ENCODE measurements at regions not wholly inside any gene's neighbourhood (a gene's known extent, or its start where the extent isn't known, plus 50 kb on each side); places are given as distances from the start of the nearest gene placed in this dataset.
A peak's percentile ranks its signal among the peaks of the same experiment; 100 is the strongest.

DNA sequence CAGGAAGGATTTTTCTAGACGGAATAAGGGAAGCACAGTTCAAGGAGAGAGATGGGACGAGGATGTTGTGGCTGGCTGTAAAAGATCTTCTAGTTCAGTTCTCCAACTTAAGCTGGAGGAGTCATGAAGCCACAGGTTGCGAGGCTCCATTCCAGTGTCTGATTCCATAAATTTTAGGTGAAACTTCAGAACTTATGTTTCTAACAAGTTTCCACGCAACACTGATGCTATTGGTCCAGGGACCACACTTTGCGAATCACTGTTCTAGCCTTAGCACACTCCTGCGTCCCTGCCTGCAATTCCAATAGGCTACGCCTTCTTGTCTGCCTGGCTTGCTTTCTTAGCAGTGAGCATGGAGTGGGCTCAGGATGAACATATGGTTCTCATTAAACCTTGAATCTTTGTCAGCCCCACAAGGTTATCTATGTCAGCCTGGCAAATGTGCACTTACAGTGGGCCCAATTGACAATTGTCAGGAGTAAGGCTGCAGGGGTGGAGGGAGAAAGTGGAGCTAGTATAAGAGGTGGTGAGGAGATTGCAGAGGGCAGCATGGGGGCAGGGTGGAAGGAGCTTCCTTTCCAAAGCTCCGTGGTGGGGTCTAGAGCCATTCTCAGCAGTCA lies 438.1 kb upstream of the ST6GAL2 start:
- no peaks in the 10 kb centered on the region for H3K36me3 ChIP-seq (replicated peaks in 1 of 2; ENCODE audit: control insufficient read depth in 1 of 2, insufficient read depth in 2 of 2, low read length in 1 of 2)
- peak; percentile 66 for DNase-seq
- H3K4me1 ChIP-seq (ENCODE audit: control insufficient read depth in 1 of 2, insufficient read depth in 2 of 2, low read depth in 1 of 2, low read length in 1 of 2) = peaks cover 0 to 20% of the 10 kb centered on the region in 2 experiments; a peak in 2 of 4 replicates
- no peaks in the 10 kb centered on the region for H3K27me3 ChIP-seq (ENCODE audit: insufficient read depth)
- H3K9me2 ChIP-seq = no peaks in the 10 kb centered on the region
- H4K20me1 ChIP-seq (ENCODE audit: insufficient read depth) = no peaks in the 10 kb centered on the region
- WGBS (ENCODE audit: low lambda C conversion rate) = 36% methylated on average over 8 of the region's 8 CpGs
- no peak overlapping the region for H2AFZ ChIP-seq (ENCODE audit: low read depth)
- peaks cover 12% of the 10 kb centered on the region; the same call in 1 of the 2 replicates for H3K9me3 ChIP-seq
- H3K27ac ChIP-seq (ENCODE audit: low read depth in 2 of 2, low read length in 1 of 2) = peak overlapping the region in 1 of 2 experiments; percentile 89; a peak in 2 of 4 replicates
- ChIA-PET CTCF (no interaction called here), POLR2A (no interaction called here)
- H3K9ac ChIP-seq = no peak overlapping the region
- no peaks in the 10 kb centered on the region for H3F3A ChIP-seq (replicated peaks; ENCODE audit: insufficient read depth)
- TF ChIP-seq NFIC (IDR thresholded peaks at IDR 0.05; ENCODE audit: borderline replicate concordance) (no peak), ELF1 (IDR thresholded peaks at IDR 0.05) (no peak), RAD21 (IDR thresholded peaks at IDR 0.05; ENCODE audit: low read length) (peak; percentile 43), FOXJ3 (CRISPR knock-in tag; IDR thresholded peaks at IDR 0.05) (peak; percentile 67; the same call in 1 of the 2 replicates), RCOR1 (IDR thresholded peaks at IDR 0.05; ENCODE audit: low read length) (peak; percentile 70), EP300 (IDR thresholded peaks at IDR 0.05; ENCODE audit: borderline replicate concordance in 1 of 2, low read depth in 1 of 2, low read length in 1 of 2) (peak in 1 of 2 experiments; percentile 82; a peak in 2 of 4 replicates), POLR2AphosphoS5 (IDR thresholded peaks at IDR 0.05; ENCODE audit: low read depth, low read length) (no peak), RFX5 (IDR thresholded peaks at IDR 0.05; ENCODE audit: low read length) (no peak), CHD2 (IDR thresholded peaks at IDR 0.05; ENCODE audit: low read length, partially characterized antibody) (peak; percentile 75), EZH2phosphoT487 (IDR thresholded peaks at IDR 0.05; ENCODE audit: borderline replicate concordance, low read depth) (no peak), MXI1 (IDR thresholded peaks at IDR 0.05; ENCODE audit: low read depth, low read length) (peak; percentile 41; the same call in 1 of the 2 replicates), TCF12 (IDR thresholded peaks at IDR 0.05) (peak; percentile 51; the same call in 1 of the 2 replicates), GATA2 (CRISPR knock-in tag; IDR thresholded peaks at IDR 0.05) (peak; percentile 95)
- TF ChIP-seq, protein P1, sequence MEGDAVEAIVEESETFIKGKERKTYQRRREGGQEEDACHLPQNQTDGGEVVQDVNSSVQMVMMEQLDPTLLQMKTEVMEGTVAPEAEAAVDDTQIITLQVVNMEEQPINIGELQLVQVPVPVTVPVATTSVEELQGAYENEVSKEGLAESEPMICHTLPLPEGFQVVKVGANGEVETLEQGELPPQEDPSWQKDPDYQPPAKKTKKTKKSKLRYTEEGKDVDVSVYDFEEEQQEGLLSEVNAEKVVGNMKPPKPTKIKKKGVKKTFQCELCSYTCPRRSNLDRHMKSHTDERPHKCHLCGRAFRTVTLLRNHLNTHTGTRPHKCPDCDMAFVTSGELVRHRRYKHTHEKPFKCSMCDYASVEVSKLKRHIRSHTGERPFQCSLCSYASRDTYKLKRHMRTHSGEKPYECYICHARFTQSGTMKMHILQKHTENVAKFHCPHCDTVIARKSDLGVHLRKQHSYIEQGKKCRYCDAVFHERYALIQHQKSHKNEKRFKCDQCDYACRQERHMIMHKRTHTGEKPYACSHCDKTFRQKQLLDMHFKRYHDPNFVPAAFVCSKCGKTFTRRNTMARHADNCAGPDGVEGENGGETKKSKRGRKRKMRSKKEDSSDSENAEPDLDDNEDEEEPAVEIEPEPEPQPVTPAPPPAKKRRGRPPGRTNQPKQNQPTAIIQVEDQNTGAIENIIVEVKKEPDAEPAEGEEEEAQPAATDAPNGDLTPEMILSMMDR (IDR thresholded peaks at IDR 0.05) = no peak
- H3K4me2 ChIP-seq = no peak overlapping the region
- H3K4me3 ChIP-seq (ENCODE audit: low read depth in 2 of 2, low read length in 1 of 2) = no peak overlapping the region
- no peaks in the 10 kb centered on the region for H3K79me2 ChIP-seq (ENCODE audit: insufficient read depth)

DNA sequence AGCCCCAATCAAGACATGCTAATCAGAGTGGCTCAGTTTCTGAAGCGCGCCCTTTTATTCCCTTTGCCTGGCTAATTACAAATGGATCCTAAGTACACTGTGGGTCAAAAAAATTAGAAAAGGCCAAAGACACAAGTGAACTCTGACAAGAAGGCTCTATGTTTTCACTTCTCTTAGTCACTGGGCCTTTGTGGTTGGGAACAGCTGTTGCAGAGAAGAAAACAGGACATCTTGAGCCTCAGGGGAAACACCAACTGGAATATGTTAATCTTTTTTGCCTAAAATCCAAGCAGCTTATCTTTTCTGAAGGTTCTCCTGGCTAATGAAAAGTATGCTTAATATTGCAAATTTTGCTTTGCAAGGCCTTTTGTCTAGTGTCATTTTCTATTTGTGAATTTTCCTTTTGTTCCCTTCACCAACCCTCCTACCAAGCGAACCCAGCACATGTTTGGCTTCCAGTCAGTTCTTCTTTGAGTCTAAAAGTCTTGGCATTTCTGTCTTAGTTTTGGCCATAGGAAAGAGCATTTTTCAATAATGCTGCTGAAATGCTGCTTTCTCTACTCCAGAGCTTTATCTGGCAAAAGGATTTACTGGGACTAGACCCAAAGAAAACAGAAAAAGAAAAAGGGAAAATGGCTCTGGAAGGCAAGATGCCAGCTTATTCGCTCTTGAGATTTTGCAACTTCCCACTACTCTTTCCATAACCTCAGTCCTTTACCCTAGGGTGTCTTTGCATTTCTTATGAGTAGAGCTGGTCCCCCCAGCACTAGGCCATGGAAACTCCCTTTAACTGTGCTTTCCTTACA lies 440.2 kb upstream of the ST6GAL2 start:
- Histone ChIP-seq H4K20me1 (ENCODE audit: insufficient read depth) (no peaks in the 10 kb centered on the region), H3K9me3 (peaks cover 12% of the 10 kb centered on the region; the same call in 1 of the 2 replicates), H3K4me2 (no peak overlapping the region), H3K9me2 (no peaks in the 10 kb centered on the region), H3K4me3 (ENCODE audit: low read depth in 2 of 2, low read length in 1 of 2) (no peak overlapping the region), H2AFZ (ENCODE audit: low read depth) (no peak overlapping the region), H3F3A (replicated peaks; ENCODE audit: insufficient read depth) (no peaks in the 10 kb centered on the region), H3K4me1 (ENCODE audit: control insufficient read depth in 1 of 2, insufficient read depth in 2 of 2, low read depth in 1 of 2, low read length in 1 of 2) (peaks cover 0 to 14% of the 10 kb centered on the region in 2 experiments; a peak in 2 of 4 replicates), H3K27me3 (ENCODE audit: insufficient read depth) (no peaks in the 10 kb centered on the region), H3K9ac (no peak overlapping the region), H3K36me3 (replicated peaks in 1 of 2; ENCODE audit: control insufficient read depth in 1 of 2, insufficient read depth in 2 of 2, low read length in 1 of 2) (no peaks in the 10 kb centered on the region), H3K27ac (ENCODE audit: low read depth in 2 of 2, low read length in 1 of 2) (peak overlapping the region in 1 of 2 experiments; percentile 3; a peak in 1 of 4 replicates), H3K79me2 (ENCODE audit: insufficient read depth) (no peaks in the 10 kb centered on the region)
- ChIA-PET POLR2A (no interaction called here), CTCF (interaction anchor here (1.2 kb wide), 1 partner anchor 14 kb away, joined by 3 read pairs; no protein-coding TSS in a partner anchor)
- WGBS (ENCODE audit: low lambda C conversion rate) = 48% methylated on average over 4 of the region's 4 CpGs
- no peak for DNase-seq
- no peak for TF ChIP-seq JUND (IDR thresholded peaks at IDR 0.05)
- TF ChIP-seq, protein P1 (IDR thresholded peaks at IDR 0.05) = no peak
- TF ChIP-seq, protein P2, sequence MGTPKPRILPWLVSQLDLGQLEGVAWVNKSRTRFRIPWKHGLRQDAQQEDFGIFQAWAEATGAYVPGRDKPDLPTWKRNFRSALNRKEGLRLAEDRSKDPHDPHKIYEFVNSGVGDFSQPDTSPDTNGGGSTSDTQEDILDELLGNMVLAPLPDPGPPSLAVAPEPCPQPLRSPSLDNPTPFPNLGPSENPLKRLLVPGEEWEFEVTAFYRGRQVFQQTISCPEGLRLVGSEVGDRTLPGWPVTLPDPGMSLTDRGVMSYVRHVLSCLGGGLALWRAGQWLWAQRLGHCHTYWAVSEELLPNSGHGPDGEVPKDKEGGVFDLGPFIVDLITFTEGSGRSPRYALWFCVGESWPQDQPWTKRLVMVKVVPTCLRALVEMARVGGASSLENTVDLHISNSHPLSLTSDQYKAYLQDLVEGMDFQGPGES (IDR thresholded peaks at IDR 0.05; ENCODE audit: low read depth, low read length) = no peak
- no peak for TF ChIP-seq SMC3 (IDR thresholded peaks at IDR 0.05; ENCODE audit: low read depth, low read length)
- TF ChIP-seq FOXM1 (IDR thresholded peaks at IDR 0.05; ENCODE audit: low read depth) = no peak
- TF ChIP-seq FOXJ3 (CRISPR knock-in tag; IDR thresholded peaks at IDR 0.05) = no peak
- TF ChIP-seq RCOR1 (IDR thresholded peaks at IDR 0.05; ENCODE audit: low read length) = no peak

Measured in SK-N-SH (cell line).